GM19324 (cell line): ENCODE measurements at regions not wholly inside any gene's neighbourhood (a gene's known extent, or its start where the extent isn't known, plus 50 kb on each side); places are given as distances from the start of the nearest gene placed in this dataset.
"Not testable (repeated sequence)": the region's sequence is repeated elsewhere in the genome, so short reads cannot be mapped to it uniquely, and the experiment has no call there.

Source experiments
- ATAC-seq: cut with Tn5 transposase; IDR thresholded peaks from one replicate; pipeline ENCODE4 v1.9.1; 2021; ENCODE audit warnings: mild to moderate bottlenecking, moderate library complexity; ENCODE audit not compliant: unreplicated experiment, low FRiP score

DNA sequence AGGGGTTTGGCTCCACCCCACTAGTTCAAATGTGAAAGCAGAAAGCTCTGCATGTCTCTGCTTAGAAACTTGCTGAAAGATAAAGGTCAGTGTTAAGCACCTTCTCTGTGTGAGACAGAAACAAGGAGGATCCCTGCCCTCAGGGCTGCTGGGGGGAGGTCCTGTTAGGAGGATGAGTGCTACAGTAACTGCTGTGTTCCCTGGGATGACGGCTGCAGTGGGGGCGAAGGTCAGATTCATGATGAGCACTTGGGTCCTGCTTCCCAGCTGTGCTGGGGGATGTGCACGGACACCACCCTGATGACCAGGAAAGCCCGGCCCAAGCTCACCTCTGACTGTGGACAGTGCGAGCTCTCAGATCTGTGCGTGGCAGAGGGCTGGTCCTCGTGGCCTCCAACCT is 252.6 kb downstream of the DLL1 start:
- ATAC-seq, result no peak

DNA sequence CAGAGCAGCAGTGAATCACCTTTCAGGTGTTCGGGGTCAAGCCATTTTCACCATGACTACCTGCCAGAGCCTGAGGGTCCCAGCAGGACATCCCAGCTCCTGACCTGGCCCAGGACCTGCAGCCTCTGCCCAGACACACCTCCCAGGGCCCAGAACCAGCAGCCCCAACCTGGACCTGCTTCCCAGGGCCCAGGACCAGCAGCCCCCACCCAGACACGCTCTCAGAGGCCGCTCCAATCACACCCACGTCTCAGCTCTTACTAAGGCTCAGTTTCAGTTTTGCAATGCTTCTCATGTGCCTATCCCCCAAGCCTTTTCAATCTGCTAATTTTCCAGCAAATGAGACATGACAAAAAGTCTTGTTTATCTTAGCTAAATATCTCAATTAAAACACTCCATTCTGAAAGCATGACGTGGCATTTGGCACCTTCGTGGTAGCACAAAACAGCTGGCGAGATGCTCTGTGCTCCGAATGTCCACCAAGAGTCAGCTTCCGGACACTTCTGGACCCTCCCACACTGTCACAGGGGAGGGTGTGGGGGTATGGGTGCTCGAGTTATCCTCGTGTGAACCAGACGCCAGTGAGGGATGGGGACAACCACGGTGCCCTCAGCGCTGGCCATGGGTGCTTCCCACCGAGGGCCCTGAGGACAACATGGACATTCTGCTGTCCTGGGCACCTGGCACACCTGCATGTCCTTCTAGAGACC is 253.2 kb downstream of the DLL1 start:
- ATAC-seq, result no peak

DNA sequence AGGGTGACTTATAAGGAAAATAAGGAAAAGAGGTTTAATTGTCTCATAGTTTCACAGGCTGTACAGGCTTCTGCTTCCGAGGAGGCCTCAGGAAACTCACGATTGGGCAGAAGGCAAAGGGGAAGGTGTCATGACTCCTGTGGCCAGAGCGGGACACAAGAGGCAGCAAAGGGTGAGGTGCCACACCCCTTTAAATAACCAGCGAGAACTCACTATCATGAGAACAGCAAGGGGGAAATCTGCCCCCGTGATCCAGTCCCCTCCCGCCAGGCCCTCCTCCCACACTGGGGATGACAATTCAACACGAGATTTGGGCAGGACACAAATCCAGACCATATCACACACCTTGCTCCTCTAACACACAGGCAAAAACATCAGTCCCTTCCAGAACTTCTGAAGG is 254.0 kb downstream of the DLL1 start:
- ATAC-seq, result no peak

DNA sequence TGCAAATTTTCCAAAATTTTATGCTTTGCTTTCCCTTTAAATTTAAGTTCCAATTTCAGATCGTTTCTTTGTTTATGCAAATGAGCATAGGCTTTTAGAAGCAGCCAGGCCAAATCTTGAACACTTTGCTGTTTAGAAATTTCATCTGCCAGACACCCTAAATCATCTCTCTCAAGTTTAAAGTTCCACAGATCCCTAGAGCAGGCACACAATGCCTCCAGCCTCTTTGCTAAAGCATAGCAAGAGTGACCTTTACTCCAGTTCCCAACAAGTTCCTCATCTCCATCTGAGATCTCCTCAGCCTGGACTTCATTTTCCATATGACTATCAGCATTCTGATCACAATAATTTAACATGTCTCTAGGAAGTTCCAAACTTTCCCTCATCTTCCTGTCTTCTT is 254.5 kb downstream of the DLL1 start:
- ATAC-seq, result not testable (repeated sequence)

DNA sequence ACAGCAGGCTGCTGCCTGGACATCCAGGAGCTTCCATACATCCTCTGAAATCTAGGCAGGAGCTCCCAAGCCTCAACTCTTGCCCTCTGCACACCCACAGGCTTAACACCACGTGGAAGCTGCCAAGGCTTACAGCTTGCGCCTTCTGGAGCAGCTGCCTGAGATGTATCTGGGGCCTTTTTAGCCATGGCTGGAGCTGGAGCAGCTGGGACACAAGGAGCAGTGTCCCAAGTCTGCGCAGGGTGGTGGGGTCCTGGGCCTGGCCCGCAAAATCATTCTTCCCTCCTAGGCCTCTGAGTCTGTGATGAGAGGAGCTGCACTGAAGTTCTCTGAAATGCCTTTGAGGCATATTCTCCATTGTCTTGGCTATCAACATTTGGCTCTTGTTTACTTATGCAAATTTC is 255.0 kb downstream of the DLL1 start:
- no peak for ATAC-seq

DNA sequence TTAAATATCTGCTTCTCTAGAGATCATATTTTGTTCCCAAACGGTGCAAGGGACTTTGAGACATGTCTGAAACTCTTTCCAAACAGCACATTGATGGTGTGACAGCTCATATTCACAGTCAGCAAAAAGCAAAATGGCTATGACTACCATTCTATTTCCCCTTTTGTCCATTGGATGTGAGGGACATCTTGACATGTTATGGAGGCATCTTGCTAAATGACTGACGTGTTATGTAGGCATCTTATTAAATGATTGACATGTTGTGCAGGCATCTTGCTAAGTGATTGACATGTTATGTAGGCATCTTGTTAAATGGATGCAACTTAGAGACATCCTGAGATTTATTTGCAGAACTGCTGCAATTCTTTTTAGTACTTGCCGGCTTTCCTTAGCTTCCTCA is 255.8 kb downstream of the DLL1 start:
- no peak for ATAC-seq

DNA sequence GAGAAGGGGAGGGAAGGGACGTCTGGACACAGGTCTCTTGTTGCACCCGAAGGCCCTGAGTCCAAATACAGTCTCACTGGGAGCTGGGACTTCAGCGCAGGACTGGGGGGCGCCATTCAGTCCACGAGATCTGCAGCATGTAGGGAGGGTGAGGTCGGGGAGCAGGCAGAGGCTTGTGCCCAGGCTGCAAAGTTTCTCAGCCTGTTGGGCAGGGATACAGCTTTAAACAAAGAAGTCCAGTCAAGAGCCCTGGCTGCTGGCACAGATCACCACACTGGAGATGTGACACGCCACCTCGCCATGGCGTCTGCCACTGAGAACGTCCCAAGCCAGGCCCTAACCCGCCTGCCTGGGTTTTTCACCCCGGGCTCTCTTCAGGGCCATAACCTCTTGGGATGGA is 256.6 kb downstream of the DLL1 start:
- ATAC-seq, result no peak

DNA sequence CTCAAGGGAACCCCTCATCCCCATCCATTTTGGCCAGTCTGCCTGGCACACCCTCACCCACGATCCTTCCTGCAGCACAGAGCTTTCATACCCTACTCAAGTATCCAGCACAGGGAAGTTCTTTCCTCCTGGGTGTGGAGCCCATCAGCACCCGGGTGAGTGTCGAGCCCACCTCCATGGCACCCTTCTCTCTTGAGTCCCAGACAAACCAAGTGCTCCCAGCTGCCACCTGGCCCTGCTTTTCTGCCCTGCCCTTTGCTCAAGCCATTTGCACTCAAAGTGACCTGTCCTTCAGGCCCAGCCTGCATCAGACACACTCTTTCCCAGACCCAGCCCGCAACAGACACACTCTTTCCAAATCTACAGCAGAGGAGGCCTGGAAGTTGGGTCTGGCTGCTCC is 257.2 kb downstream of the DLL1 start:
- no peak for ATAC-seq

DNA sequence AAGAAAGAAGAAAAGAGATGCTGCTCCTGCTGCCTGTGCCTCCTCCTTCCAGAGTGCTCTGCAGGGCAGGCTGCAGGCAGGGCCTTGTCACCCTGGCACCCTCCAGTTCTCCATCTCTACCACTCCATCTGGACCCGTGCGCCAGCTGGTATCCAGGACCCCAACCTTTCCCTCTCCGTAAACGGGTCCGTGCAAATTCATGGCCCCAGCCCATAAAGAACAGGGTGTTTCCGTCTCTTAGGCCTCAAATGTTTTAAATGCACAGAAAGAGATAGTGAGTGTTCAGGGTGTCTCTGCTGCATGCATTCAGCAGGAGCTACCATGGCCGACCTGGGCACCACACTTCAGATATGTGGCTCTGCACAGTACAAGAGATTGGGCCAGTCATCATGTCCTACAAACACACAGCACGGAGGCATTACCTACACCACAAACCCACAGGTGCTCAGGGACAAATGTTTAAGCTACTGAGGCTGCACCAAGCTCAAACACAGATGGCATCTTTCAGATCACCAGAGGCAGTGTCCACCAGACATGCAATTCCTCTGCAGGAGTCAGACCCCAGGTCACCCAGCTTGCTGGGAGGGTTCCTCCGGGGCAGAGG is 258.1 kb downstream of the DLL1 start:
- ATAC-seq, result no peak

DNA sequence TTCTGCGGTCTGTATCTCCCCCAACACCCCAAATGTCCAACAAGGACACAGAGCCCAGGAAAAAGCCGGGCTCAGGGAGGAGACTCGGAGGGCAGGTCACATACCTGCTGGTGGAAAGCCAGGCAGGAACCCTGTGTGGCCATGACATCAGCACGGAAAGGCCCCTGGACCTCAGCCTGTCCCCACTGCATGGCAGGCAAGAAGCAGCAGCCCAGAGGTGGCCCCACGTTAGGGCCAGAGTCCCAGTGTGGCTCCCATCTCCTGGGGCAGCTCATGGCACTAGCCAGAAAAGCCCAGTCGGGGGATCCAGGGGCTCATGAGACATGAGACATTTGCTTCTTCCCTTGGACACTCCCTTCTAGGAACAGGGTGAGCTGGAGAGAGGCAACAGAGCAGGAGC is 258.7 kb downstream of the DLL1 start:
- no peak for ATAC-seq

DNA sequence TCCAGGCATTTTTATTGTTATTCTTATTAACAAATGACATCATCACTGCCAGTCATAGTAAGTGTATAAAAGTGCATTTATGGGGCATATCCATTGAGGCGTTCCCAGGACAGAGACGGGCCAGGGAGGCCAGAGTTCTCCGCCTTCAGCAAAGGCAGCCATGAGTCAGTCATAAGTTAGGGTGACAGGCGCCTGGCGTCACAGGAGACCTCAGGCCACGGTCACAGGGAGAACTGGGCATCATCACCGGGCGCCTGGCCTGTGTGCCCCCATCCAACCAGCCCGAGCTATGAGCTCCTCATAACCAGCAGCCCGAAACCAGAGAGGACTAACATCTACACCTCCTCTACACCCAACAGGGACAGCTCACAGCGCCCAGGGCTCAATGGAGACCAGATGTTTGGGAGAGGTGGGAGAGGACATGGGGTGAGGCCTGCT is 259.2 kb downstream of the DLL1 start:
- ATAC-seq, result no peak

DNA sequence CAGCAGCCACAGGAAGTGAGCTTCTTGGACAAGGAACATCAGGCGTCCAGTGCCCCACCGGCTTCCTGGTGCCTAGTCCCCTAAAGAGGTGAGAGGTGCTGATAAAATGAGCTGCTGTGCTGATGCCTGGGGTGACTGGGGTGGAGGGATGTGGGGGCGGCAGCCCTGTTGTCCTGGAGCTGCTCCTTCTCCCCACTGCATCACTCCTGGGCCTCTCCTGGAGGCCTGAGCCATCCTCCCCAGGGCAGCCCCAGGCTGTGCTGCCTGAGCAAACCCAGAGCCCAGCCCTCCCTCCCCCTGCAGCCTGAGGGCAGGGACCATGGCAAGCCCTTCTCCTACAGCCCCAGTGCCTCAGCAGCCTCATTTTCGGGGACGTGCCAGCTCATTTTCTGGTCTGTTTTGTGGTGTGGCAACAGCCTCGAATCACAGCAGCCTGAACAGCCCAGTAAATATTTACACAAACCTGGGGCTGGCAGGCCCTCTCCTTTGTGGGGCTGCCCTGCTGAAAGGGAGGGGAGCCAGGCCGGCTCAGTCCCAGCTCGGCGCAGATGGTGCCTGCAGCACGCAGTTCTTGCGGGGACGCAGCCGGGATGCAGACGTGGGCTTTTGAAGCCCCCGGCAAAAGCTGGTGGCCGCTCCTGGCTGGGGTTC is 259.9 kb downstream of the DLL1 start:
- ATAC-seq, result no peak

DNA sequence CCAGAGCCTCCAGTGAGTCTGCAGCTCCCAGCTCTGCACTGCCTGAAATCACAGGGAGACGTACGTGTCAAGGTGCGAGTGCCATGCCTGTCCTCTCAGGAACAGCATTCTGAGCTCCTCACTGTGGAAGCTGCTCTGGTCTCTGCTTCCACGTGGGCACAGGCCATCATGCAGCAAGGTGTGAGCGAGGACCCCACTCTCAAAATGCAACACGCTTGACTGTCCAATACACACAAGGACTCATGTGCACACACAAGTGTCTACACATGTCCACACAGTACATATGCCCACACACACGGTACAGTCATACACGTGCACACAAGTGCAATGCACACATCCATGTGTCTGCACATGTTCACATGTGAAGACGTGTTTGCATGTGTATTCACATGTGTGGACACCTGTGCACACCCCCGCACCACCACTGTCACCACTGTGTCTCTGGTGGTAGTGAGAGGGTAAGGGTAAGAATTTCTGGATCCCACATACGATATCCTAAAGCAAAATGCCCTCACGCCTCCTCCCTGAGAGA is 260.5 kb downstream of the DLL1 start:
- ATAC-seq, result no peak

DNA sequence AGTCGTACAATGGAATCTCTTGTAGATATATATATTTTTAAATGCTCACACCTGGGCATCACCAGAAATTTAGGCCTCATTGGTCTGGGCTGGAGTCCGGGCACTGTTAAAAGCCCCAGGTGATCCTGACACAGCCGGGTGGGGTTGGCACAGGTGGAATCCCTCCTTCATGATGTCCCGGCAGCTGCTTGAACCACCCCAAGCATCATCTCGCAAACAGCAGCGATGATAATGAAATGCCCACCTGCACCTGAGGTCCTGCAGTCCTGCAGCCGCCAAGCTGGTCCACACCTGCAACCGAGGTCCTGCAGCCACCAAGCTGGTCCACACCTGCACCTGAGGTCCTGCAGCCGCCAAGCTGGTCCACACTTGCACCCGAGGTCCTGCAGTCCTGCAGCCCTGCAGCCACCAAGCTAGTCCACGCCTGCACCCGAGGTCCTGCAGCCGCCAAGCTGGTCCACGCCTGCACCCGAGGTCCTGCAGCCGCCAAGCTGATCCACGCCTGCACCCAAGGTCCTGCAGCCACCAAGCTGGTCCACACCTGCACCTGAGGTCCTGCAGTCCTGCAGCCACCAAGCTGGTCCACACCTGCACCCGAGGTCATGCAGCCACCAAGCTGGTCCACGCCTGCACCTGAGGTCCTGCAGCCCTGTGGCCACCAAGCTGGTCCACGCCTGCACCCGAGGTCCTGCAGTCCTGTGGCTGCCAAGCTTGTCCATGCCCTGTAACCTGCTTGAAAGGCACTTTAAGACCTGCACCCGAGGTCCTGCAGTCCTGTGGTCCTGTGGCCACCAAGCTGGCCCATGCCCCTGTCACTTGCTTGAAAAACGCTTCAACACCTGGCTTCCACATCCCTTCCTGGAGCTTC is 261.2 kb downstream of the DLL1 start:
- no peak for ATAC-seq

DNA sequence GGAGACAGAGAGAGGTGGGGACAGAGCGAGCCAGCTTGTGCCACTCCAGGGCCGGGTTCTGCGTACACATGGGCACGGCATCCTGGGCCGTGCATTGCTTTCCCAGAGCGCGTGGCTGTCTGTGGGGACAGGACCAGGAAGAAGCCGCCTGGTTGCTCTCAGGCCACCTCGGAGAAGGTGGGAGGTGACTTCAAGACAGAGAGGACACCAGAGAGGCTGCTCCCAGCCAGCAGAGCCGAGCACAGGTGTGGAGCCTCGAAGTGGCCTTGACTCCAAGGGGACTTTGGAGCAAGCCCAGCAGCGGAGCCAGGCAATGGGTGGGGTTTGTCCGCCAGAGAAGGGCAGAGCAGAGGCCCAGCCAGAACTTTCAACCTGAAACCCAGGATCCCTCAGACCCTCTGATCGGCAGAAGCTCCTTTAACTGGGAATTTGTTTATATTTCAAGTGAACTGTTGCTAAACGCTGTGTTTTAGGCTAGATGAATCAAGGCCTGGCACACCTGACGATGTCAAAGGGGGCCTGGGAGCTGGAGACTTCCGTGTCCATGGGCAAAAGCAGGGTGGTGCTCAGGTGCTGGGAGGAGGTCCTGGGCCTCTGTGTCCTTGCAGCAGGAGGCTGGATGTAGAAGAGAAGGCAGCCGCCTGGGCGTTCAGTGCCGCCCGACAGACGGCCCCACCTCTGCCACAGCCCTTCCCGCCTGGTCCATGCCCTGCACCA is 262.1 kb downstream of the DLL1 start:
- no peak for ATAC-seq

DNA sequence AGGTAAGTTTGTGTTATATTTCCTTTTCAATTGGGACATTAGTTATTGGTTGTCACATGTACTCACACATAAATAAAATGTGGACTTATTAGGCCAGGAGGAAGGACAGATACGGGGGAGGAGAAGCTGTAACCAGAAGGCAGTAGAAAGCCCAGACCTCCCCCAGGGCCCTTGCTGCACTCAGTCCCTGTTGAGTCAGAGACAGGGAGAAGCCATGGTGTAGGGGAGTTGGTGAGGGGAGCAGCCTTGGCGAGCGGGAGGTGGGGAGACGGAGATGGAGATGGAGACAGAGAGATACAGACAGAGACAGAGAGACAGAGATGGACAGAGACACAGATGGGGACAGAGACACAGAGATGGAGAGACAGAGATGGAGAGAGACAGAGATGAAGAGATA is 263.2 kb downstream of the DLL1 start:
- no peak for ATAC-seq

DNA sequence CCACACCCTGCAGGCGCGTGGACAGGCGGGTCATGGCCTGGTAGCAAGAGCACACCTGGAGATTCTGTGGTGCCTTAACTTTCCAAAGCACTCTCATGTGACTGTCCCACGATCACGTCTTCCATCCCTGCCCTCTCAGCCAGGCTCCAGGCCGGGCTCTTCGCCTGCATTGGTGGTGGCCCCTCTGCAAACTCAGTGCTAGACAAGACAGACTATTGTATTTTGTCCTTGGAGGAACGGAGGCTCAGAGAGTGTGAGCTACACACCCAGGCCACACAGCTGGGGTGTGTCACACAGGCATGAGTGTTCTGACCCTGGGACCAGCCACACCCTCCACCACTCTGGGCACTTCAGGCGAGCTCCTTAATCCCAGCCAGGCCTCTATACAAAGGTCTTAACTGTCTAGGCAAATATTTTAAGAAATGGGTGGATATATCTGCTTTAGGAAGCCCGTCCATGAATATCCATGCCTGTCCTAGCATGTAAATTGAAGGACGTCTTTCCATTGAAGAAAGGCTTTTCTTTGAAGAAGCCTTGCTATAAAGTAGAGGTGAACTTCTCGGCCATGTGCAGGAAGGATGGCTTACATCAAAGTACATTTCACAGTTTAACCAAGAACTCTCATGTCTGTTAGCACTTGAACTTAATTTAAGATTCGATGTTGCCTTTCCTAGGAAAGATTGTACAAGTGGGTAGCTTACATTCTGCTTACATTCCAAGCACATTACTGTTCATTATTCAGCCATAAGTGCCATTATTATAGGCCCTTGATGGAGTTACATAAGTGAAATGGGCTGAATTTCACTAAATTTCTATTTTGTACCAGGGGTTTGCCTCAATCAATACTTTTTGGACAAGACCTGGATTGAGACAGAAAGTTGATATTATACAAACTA is 263.9 kb downstream of the DLL1 start:
- no peak for ATAC-seq

DNA sequence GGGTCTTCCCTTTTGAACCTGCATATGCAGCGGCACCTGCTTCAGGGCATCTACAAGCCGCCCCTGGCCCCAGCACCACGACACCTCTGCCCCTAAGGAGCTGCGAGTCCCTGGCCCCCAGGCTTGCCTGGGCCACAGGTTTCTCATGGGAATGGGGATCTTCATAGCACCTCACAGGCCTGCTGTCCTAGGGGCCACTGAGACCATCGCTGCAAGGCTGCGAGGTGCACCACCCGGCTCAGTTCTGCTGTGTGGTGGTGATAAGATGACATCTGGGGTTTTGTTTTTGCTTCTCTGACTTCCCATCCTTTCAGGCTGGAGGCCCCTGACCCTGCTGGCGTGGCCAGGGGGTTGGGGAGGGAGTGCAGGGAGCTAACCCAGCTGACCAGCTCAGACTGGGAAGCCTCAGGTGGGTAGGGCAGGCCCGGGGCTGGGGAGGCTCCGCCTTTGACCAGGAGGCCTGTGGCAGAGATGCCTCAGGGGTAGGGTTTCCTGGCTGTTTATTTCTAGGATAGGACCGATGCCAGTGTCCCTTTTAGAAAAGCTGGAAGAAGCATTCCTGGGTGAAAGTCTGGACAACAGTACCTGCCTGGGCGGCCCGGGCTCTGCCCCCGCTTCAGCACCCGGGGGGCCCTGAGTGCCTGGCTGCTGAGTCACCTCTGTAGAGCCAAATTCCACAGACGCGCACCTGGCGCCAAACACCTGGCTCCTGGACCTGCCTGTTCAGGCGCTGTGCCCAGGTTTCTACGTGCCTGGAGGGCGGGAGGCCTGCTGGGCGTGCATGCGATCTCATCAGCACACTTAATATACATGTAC is 264.7 kb downstream of the DLL1 start:
- ATAC-seq, result no peak
